D341Med (cell line): ENCODE measurements at regions not wholly inside any gene's neighbourhood (a gene's known extent, or its start where the extent isn't known, plus 50 kb on each side); places are given as distances from the start of the nearest gene placed in this dataset.

Source experiments
- DNase-seq: peaks from one replicate; pipeline ENCODE4 v3.0.0; 2012; ENCODE audit warnings: low spot score

GRCh38 chr2:161020437-161020836 lies 139.8 kb upstream of the TANK start:
- no peak for DNase-seq

DNA sequence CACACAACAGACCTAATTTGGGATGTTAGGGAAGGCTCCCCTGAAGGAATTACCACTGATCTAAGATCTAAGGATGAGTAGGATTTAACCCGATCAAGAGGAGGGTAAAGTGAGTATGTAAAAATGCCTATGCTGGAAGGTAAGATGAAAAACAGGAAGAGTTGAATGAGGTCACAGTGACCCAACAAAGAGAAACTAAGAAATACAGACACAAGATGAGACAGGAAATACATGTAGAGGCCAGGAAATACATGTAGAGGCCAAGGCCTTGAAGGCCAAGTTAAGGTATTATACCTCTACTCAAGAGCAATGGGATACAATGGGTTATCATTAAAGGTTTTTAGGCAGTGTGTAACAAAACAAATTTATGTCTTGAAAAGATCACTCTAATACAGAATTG lies 131.6 kb upstream of the TANK start:
- DNase-seq = no peak

- DNase-seq = no peak
These were observed 130.9 kb upstream of the TANK start for GRCh38 chr2:161029321-161029720.

DNA sequence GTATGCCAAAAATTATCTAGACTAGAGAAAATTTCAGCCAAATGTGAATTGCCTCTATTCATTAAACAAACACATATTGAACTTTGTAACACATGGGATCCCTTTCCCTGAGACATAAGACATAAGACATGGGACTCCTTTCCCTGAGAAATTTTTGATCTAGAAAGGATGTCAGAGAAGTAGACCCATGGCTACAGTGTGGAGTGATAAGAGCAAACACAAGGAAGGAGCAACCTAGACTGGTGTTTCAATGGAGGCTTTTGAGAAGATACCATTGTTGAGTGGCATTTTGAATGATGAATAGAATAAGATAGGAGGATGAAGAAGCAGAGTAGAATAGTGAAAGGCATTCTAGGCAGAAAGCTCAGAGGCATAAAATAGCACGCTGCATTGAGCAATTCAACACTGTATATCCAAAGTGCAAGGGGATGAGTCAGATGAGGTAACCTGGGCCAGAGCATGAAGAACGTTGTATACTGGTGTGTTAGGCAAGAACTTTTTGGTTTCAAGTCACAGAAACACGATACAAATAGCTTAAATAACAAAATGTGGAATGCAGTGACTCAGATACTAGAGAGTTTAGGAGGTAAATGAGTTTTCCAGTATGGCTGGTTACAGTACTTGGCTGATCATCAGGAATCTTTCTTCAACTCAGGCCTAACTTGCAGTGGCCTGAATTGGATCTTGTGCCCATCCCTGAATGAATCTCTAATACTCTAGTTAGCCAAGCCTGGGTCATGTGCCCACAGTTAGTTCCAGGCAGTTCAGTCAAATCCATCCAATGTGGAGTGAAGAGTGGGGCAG lies 129.8 kb upstream of the TANK start:
- no peak for DNase-seq

DNA sequence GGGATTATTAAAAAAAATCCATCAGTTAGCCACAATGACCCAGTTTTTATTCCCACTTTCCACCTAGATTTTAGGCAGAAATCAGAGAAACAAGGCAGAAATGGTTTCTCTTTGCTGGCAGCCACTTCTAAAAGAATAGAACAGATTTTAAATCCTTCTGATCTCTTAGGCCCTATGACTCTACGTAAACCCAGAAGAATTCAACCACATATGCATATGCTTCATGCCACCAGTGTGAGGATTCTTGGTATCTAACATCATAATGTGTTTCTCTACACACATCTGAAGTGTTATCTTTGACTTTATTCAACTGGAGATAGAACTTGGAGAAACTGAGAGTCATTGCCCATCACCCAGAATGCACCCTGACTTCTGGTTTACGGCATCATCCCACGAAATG lies 128.7 kb upstream of the TANK start:
- no peak for DNase-seq

DNA sequence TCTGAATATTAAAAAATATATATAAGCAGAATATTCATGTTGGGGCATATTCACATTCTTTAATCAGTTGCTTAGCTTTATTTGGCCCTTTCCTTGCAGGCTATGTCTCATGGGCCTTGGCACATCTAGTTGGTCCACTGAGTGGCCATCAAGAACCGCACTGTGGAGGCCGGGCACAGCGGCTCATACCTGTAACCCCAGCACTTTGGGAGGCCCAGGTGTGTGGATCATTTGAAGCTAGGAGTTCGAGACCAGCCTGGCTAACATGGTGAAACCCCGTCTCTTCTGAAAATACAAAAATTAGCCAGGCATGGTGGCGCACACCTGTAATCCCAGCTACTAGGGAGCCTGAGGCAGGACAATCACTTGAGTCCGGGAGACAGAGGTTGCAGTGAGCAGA lies 127.6 kb upstream of the TANK start:
- DNase-seq = no peak

- DNase-seq = no peak
These were observed 127.1 kb upstream of the TANK start for GRCh38 chr2:161033059-161033660.

- DNase-seq = no peak
These were observed 123.3 kb upstream of the TANK start for GRCh38 chr2:161036926-161037325.

DNA sequence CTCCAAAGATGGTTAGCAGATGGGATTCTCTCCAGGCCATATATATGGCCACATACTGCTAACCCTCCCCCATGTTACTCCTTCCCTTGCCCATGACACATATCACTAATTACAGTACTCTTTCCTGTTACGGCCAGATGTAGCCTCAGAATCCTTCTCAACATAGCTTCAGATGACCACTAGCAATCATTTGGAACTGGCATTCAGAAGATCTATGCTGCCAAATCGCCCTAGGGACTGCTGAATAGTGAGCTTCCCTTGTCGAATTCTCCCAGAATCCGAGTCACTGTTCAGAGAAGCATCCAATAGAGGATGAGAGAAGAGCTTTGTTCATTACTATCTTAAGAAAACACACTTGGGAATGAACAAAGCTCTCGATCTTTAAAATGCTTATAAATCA lies 121.2 kb upstream of the TANK start:
- DNase-seq = no peak

DNA sequence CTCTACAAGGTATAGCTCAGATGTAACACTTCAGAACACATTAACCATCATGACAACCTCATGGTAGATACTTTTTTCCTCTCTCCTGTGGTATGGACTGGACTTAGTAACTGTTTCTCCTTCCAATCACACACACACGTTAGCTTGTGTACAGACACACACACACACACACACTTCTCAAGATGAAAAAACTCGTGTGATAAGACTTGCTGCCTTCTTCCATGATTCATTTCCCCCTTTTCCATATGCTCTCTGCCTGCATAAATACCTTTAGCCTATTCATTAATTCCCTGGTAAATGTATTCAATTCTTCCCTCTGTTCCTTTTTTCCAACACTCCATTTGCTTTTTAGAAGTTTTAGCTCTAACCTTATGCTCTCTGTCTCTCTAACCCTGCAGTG lies 118.9 kb upstream of the TANK start:
- no peak for DNase-seq

DNA sequence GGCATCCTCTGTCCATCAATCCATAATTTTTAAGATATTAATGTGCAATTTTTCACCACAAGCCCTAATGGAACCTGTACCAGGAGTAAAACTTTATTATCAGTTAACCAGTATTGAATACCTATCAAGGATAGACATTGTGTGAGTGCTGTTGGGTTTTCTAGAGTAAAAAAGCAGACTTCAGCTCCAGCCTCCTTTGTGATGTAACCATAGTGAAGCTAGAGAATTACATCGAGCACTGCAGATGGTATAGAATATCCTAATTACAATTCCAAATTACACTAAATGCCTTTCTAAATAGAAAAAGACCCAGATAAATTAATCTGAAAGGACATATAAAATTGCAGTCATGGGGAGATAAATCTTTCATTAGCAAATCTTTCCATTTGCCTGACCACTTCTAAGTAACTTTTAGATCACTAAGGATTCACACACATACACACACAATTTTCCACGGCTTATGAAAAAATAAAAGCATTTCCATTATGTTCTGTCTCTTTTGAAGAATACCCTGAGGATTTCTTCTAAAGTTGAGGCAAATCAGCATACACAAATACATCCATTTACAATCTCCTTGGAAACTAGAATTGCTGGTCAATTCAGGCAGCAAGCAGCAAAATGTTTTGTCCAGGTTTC lies 117.1 kb upstream of the TANK start:
- DNase-seq = no peak

GRCh38 chr2:161044095-161044865 lies 115.9 kb upstream of the TANK start:
- DNase-seq = no peak

- no peak for DNase-seq
These were observed 115.3 kb upstream of the TANK start for GRCh38 chr2:161044921-161045320.

GRCh38 chr2:161045726-161046125 lies 114.5 kb upstream of the TANK start:
- DNase-seq = no peak

DNA sequence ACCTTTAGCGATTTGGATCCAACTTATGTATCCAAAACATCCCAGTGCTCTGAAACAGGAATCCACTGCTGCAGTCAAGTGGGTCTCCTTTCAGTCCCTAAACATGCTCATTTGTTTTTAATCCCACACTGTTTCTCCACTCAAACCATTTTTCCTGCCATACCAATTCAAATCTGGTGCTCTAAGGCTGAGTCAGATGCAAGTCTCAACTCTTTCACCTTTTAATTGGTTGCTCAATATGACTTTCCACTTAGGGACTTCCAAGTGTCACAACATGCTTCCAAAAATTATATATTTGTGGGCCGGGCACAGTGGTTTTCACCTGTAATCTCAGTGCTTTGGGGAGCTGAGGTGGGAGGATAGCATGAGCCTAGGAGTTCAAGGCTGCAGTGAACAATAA lies 113.4 kb upstream of the TANK start:
- DNase-seq = no peak

DNA sequence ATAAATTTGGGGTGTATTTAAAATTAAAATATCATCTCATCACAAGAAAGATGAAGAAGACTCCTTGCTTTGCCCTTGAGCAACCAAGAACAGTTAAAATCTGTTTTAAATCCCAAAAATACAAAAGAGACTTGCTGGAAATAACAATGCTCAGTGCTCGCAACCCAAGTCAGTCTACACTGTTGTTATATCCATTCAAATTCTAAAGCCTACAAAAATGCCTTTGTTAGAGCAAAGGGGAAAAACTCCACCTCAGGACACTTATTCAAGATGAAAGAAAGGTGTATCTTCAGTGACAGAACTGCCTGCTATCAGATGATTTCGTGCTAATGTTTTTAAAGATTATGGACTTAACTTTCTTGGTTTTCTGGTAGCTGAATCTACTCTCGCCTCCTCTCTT lies 111.9 kb upstream of the TANK start:
- no peak for DNase-seq

GRCh38 chr2:161049559-161049958 lies 110.7 kb upstream of the TANK start:
- no peak for DNase-seq

GRCh38 chr2:161052214-161052613 lies 108.0 kb upstream of the TANK start:
- DNase-seq = no peak

DNA sequence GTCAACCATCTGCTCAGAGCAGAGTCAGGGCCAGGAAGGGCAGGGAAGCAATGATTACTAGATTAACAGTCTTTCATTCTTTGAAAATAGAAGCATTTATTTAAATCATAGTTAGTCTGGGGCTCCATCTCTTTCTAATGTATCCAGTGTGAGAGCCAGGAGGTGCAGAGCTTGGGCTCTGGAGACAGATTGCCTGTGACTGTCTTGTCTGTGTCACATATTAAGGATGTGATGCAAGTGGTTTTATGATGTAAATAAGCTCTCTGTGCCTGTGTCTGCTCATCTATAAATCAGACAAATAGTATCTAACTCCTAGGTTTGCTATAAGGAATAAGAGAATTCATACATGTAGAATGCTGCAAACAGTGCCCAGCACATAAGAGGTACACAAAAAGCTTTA lies 104.9 kb upstream of the TANK start:
- DNase-seq = no peak

- DNase-seq = no peak
These were observed 100.8 kb upstream of the TANK start for GRCh38 chr2:161059388-161059787.

- DNase-seq = no peak
These were observed 98.4 kb upstream of the TANK start for GRCh38 chr2:161061786-161062185.

DNA sequence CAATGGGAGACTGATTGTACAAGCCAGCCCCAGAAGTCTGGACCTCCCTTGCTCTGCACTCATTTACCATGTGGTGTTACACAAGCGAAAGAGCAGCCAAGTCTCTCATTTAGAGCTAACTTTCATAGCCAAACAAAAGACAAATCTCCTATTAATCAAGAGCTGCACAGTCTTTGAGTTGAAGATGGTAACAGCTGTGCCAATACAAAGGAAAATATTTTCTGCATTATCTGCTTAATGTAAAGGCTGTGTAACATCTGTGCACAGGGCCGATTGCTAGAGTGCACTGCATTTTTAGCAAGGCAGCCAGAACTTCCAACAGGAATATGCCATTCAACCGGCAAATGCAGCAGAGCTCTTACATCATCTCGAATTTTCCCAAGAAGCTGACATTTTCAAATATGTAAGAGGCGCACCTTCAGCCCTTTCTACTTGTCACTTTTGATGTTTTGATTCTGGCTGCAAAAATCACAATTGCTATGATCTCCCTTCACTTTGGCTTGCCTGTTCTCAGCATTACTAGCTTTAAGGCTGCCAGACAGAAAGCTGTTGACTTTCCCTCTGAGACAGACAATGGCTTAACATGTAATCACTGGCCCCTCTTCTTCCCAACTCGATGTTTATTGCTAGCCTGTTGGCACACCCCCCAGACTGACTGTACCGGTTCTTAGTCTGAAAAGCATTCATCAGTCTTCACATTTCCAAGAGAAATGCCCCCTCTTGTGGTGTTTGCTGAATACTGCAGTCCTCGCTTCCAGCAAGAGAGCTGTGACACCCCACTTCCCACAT lies 96.9 kb upstream of the TANK start:
- peak; percentile 67 for DNase-seq
